ENCODE measurements at regions not wholly inside any gene's neighbourhood (a gene's known extent, or its start where the extent isn't known, plus 50 kb on each side); places are given as distances from the start of the nearest gene placed in this dataset.

- no peak for DNase-seq
Measured at GRCh38 chr2:57536535-57537231, 509.9 kb upstream of the VRK2 start.

- DNase-seq, result no peak
Measured at GRCh38 chr2:57539761-57540160, 506.8 kb upstream of the VRK2 start.

GRCh38 chr2:57542081-57542480 is 504.5 kb upstream of the VRK2 start:
- DNase-seq, result no peak

GRCh38 chr2:57543211-57543610 is 503.4 kb upstream of the VRK2 start:
- no peak for DNase-seq

GRCh38 chr2:57544624-57545023 is 502.0 kb upstream of the VRK2 start:
- no peak for DNase-seq

- no peak for DNase-seq
Measured at GRCh38 chr2:57546478-57546877, 500.1 kb upstream of the VRK2 start.

- peak in 1 of 2 experiments; percentile 10 for DNase-seq
Measured at GRCh38 chr2:57549642-57550102, 496.9 kb upstream of the VRK2 start.

- no peak for DNase-seq
Measured at GRCh38 chr2:57550912-57551311, 495.7 kb upstream of the VRK2 start.

- no peak for DNase-seq
Measured at GRCh38 chr2:57552885-57553284, 493.7 kb upstream of the VRK2 start.

- DNase-seq, result no peak
Measured at GRCh38 chr2:57554348-57554747, 492.3 kb upstream of the VRK2 start.

GRCh38 chr2:57558312-57558711 is 488.3 kb upstream of the VRK2 start:
- no peak for DNase-seq

- peak; percentile 49 to 65 for DNase-seq
Measured at GRCh38 chr2:57562495-57562894, 484.1 kb upstream of the VRK2 start.

GRCh38 chr2:57563015-57563414 is 483.6 kb upstream of the VRK2 start:
- DNase-seq, result no peak

- no peak for DNase-seq
Measured at GRCh38 chr2:57567245-57567644, 479.4 kb upstream of the VRK2 start.

GRCh38 chr2:57569396-57569795 is 477.2 kb upstream of the VRK2 start:
- DNase-seq, result no peak

- DNase-seq, result no peak
Measured at GRCh38 chr2:57570961-57571360, 475.6 kb upstream of the VRK2 start.

- no peak for DNase-seq
Measured at GRCh38 chr2:57575700-57576268, 470.8 kb upstream of the VRK2 start.

GRCh38 chr2:57576983-57577382 is 469.6 kb upstream of the VRK2 start:
- no peak for DNase-seq

- no peak for DNase-seq
Measured at GRCh38 chr2:57597940-57598339, 448.7 kb upstream of the VRK2 start.

- DNase-seq, result no peak
Measured at GRCh38 chr2:57598551-57598950, 448.1 kb upstream of the VRK2 start.

GRCh38 chr2:57602733-57603132 is 443.9 kb upstream of the VRK2 start:
- DNase-seq, result no peak

- DNase-seq, result no peak
Measured at GRCh38 chr2:57614988-57615387, 431.6 kb upstream of the VRK2 start.

GRCh38 chr2:57615855-57616556 is 430.6 kb upstream of the VRK2 start:
- DNase-seq, result no peak

GRCh38 chr2:57617318-57617717 is 429.3 kb upstream of the VRK2 start:
- no peak for DNase-seq
